GM12875 (cell line): ENCODE measurements at regions not wholly inside any gene's neighbourhood (a gene's known extent, or its start where the extent isn't known, plus 50 kb on each side); places are given as distances from the start of the nearest gene placed in this dataset.

Source experiments
- H3K4me3 ChIP-seq: one replicate; pipeline ENCODE4 v1.5.1; 2011; ENCODE audit warnings: low read depth, low read length, control low read depth
- CTCF ChIP-seq: IDR thresholded peaks from 2 replicates; pipeline ENCODE4 v1.5.1; 2011; ENCODE audit warnings: low read depth, mild to moderate bottlenecking, control low read depth, inconsistent platforms, low read length, moderate library complexity, borderline replicate concordance; ENCODE audit not compliant: insufficient read depth

- TF ChIP-seq CTCF = no peak
- H3K4me3 ChIP-seq = no peak overlapping the region
Measured at GRCh38 chr11:106467501-106467900, 390.0 kb downstream of the AASDHPPT start.

- H3K4me3 ChIP-seq = no peak overlapping the region
- TF ChIP-seq CTCF = no peak
Measured at GRCh38 chr11:106468086-106468485, 390.6 kb downstream of the AASDHPPT start.

- TF ChIP-seq CTCF = no peak
- no peak overlapping the region for H3K4me3 ChIP-seq
Measured at GRCh38 chr11:106468531-106468930, 391.1 kb downstream of the AASDHPPT start.

DNA sequence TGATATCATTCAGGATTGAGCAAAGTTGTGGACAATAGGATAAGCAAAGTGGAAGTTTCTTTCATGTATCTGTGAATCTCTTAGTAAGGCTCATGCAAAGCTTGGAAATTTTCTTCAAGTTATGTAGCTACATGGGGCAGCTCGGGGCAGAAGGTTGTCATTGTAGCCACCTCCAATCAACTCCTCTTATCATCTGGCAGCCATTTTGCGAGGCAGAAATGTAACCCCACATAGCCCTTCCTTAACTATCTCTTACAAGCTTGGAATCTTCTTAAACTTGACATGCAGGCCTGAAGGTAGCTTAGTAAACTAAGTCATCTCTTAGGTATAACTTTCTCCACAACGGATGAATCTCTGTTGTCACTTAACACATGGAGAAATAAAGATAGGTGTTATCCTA lies 392.8 kb downstream of the AASDHPPT start:
- H3K4me3 ChIP-seq = no peak overlapping the region
- TF ChIP-seq CTCF = no peak

GRCh38 chr11:106471276-106471675 lies 393.8 kb downstream of the AASDHPPT start:
- no peak for TF ChIP-seq CTCF
- no peak overlapping the region for H3K4me3 ChIP-seq

- no peak for TF ChIP-seq CTCF
- no peak overlapping the region for H3K4me3 ChIP-seq
Measured at GRCh38 chr11:106473089-106473722, 395.7 kb downstream of the AASDHPPT start.

DNA sequence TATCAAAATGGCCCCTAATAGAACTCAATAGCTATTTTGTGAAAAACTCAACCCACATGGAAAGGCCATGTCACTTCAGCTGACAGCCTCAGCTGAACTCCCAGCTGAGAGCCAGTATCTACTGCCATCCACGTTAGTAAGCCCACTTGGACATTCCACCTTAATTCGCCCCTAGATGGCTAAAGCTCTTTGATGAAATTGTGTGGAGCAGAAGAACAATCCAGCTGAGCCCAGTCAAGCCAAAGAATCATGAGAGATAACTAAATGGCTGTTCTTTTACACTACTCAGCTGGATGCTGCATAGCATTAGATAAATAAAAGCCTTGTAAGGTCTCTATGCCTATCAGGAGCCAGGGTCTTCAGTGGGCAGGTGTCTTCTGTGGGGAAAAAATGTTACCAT lies 396.8 kb downstream of the AASDHPPT start:
- H3K4me3 ChIP-seq = no peak overlapping the region
- no peak for TF ChIP-seq CTCF
